HG03066 (cell line): ENCODE measurements at regions not wholly inside any gene's neighbourhood (a gene's known extent, or its start where the extent isn't known, plus 50 kb on each side); places are given as distances from the start of the nearest gene placed in this dataset.
"Not testable (repeated sequence)": the region's sequence is repeated elsewhere in the genome, so short reads cannot be mapped to it uniquely, and the experiment has no call there.

Experiments used
- ATAC-seq: cut with Tn5 transposase; IDR thresholded peaks from one replicate; pipeline ENCODE4 v1.9.1; 2021; ENCODE audit warnings: low read depth; ENCODE audit not compliant: unreplicated experiment

GRCh38 chr3:94648270-94649180 lies 585.7 kb downstream of the NSUN3 start:
- not testable (repeated sequence) for ATAC-seq

DNA sequence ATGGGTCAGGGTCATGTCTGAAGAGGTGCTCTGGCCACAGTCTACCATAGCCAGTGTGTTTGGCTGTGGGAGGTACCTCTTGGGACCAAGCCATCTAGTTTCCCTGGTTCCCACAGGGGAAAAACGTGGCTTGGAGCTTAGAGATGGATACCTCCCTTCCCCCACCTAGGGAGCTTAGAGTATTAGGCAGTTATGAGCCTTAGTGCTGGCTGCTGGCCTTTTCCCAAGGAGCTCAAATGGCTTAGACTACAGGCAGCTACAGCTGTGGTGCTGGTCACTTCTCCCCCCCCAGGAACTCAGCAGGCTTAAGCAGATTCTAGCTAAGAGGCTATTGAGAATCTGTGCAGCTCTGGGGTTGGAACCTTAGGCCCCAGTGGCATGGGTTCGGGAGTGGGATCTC lies 591.2 kb downstream of the NSUN3 start:
- no peak for ATAC-seq

DNA sequence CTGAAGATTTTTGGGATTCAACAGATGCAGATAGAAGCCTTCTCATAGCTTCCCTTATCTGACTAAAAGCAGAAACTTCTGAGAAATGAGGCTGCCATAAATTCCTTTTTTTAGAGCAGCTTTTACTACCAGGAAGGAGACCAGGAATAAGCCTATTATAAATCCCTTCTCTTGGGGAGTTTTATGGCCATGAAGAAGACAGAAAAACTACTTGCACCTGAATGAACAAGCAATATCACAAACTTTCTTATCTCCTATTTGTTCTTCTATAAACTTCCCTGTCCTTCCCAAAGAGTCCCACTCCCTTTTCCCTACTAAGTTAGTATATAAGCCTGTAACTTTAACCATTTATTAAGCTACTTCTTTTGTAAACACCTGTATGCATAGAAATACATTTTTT lies 603.1 kb downstream of the NSUN3 start:
- ATAC-seq: no peak

GRCh38 chr3:94671078-94671477 lies 608.2 kb downstream of the NSUN3 start:
- ATAC-seq: no peak

DNA sequence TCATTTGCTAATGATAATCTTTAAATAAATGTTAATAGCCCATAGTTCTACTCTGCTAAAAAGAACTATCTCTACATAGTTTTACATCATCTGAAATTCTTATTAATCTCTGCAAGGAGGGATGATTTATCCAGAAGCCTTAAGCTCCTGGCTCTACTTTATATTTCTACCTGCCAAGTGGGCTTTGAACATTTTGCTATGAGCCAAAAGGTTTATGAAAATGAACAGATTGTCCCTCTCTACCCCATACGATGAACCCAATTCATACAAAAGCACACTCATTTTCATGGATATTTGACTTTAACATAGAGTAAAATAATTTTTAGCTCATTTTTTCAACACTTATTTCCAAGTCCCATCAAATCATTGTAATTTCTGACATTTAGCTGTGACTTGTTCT lies 611.0 kb downstream of the NSUN3 start:
- ATAC-seq: no peak

GRCh38 chr3:94686208-94686607 lies 623.3 kb downstream of the NSUN3 start:
- ATAC-seq: no peak

- no peak for ATAC-seq
Measured at GRCh38 chr3:94693997-94694640, 631.3 kb downstream of the NSUN3 start.

- ATAC-seq: no peak
Measured at GRCh38 chr3:94694894-94695293, 632.0 kb downstream of the NSUN3 start.

DNA sequence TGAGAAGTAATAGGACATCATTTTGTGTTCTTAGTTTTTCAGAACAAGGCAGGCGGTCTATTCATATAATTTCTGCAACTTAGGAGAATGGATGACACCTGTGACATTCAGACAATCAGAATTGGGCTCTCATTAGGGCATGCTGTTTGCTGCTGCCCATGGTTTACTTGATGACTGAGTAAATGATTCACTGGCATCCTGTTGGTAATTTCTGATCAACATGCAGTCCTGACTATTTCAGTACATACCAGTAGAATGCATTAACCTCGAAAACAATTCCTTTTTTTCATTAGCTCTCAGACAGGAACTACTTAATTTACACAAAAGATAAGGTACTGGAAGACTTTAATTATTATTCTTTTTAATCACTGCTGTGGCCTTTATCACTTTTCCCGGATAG lies 641.6 kb downstream of the NSUN3 start:
- no peak for ATAC-seq

DNA sequence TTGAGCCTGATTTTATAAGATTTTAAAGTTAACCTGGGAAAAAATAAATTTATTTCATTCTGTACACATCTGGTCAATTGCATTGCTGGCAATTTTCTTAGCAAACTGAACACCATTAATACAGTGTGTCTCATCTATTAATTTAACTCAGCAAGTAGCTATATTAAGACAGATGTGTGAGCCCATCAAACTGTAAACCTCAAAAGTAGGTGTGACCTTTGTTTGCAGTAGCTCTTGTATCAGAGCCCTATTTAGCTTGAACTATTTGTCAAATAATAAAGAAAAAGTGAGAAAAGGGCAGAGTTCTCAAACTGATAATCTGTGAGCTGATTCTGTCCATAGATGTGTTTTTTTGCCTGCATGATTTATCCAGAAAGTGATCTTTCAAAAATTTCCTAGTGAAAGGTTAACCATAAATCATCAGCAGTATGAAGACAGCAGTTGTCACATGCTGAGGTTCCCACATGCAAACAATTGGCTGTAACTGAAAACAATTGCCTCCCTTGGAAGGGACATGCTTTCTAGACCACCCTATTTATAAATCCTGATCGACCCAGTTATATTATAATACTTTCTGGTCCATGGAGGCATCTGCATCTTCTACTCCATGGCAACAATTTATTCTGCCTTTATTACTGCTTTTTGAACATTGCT lies 646.5 kb downstream of the NSUN3 start:
- ATAC-seq: no peak

DNA sequence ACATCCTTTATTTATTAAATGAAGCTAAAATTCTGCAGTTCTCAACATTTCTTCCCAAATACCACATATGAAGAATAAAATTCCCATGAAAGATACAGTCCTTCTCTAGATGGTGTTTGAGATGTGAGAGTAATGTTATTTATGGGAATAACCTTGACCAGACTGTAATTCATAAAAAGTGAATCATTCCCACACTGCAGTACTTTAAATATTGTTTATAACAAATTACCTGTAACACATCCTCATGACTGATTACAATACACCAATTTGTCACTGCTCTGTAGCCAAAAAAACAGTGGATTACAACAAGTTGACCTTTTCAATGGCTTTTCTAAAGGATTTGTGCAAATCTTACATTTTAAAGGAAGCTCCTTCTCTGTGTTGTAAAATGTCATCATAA lies 651.3 kb downstream of the NSUN3 start:
- ATAC-seq: no peak

GRCh38 chr3:94716326-94717018 lies 653.6 kb downstream of the NSUN3 start:
- no peak for ATAC-seq

DNA sequence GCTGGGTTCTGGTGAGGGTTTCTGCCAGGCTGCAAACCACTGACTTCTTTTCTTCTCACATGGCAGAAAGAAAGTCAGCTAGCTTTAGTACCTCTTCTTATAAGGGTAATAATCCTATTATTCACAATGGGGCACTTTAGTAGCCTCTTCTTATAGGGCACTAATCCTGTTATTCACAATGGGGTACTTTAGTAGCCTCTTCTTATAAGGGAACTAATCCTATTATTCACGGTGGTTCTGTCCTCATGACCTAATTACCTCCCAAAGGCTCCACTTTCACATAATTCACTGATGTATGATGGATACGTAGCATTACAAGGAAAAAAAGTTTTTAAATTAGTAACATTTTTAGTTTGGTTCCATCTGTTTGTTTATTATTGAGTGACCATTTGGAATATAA lies 671.3 kb downstream of the NSUN3 start:
- ATAC-seq: no peak

DNA sequence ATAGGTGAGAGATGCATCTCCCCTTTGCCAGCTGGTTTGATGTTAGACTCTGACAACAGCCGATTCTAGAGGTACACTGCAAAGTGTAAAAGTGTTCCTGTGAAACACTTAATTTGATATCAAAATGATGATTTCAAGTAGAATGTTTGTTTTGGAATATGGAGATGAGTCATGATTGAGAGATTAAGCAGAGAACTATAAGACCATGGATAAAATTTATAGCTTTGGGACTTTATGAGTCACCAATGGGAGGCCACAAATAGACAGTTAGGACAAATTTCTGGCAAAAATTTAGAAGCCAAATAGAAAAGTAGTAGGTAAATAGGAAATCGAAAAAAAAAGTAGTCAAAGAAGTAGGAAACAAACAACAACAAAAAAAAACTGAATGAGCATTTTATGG lies 672.5 kb downstream of the NSUN3 start:
- ATAC-seq: no peak

DNA sequence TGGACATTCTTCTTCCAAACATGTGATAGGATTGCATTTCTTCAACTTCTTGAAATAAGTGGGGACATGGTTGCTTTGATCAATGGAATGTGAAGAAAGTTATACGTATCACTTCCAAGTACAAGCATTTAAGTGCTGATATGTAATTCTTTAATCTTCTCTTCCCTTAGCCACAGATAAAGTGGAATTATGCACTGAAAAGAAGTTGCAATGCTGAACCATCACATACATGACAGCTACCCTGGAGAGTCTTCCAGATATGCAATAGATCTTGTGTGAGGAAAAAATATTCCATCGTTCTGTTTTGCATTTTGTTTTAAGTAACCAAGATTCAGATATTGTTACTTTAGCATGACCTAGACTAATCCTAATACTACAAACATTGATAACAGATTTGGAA lies 674.3 kb downstream of the NSUN3 start:
- ATAC-seq: no peak

GRCh38 chr3:94739420-94739819 lies 676.6 kb downstream of the NSUN3 start:
- no peak for ATAC-seq

GRCh38 chr3:94758751-94759150 lies 695.9 kb downstream of the NSUN3 start:
- ATAC-seq: no peak

DNA sequence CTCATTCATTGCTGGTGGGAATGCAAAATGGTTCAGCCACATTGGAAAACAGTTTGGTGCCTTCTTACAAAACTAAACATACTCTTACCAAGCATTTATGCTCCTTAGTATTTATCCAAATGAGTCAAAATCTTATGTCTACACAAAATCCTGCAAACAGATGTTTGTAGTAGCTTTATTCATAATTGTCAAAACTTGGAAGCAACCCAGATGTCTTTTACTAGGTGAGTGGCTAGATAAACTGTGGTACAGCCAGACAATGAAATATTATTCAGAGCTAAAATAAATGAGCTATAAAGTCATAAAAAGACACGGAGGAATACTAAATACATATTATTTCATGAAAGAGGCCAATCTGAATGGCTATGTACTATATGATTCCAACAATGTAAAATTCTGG lies 709.5 kb downstream of the NSUN3 start:
- ATAC-seq: no peak

DNA sequence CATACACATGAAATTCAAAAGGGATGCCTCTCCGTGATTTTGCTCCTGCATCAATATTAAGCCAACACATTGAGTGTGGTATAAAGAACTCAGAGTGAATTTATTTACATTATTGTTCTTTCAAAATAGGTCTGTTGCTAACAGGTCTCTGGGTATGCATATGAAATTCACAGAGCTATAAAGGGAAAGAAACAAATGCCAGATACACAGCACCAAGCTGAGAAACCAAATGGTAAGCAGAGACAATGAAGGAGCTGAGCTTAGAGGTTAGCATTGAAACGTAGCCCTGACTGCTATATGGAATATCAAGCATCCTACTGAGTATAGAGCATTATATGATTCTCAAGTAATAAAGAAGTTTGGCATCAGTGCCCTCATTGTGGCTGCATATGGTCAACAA lies 712.9 kb downstream of the NSUN3 start:
- ATAC-seq: no peak

DNA sequence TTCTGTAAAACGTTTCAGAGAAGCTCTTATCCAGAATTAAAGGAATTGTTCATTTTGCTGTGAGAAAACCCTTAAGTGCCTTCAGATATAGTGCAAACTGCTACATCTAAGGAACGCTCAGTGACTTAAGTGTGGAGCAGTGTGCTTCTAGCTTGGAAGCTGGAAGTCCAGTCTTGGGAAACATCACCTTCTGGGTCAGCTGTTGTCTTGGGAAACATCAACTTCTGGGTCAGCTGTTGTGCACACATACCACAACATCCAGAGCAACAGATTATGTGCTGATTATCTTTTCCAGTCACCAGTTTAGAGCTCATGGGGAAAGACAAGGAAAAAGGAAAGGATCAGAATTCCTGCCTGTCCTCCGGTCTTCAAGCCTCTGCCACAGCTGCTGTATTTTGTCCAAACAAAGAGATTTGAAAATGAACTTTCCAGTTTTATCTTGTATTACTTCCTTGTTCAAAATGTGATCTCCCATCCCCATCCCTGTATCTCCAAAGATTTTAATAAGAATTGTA lies 713.6 kb downstream of the NSUN3 start:
- ATAC-seq: no peak

GRCh38 chr3:94778289-94778688 lies 715.4 kb downstream of the NSUN3 start:
- ATAC-seq: no peak
